CD4-positive, alpha-beta T cell (primary cell): ENCODE measurements at regions not wholly inside any gene's neighbourhood (a gene's known extent, or its start where the extent isn't known, plus 50 kb on each side); places are given as distances from the start of the nearest gene placed in this dataset.

Experiments
- ATAC-seq: fragments of 200-7000 bp; cut with Tn5 transposase; one replicate; pipeline ENCODE4 v1.10.0; 2022; ENCODE audit warnings: mild to moderate bottlenecking; ENCODE audit not compliant: poor library complexity
- CTCF ChIA-PET: fragments of 350-600 bp; sonication (Branson Sonifier 250); formaldehyde crosslinking; loops from one replicate; lab custom pipeline; 2021; ENCODE audit warnings: antibody characterized with exemption, inconsistent platforms; lab: Charles Lee
- POLR2A ChIA-PET: fragments of 350-600 bp; sonication (Branson Sonifier 250); formaldehyde crosslinking; loops from one replicate; lab custom pipeline; 2021; ENCODE audit warnings: antibody characterized with exemption, inconsistent platforms; lab: Charles Lee
- DNase-seq, 14 experiments: peaks; one replicate each; pipeline ENCODE4 v3.0.0-alpha.2; 2013 to 2020; ENCODE audit warnings: mixed read lengths in 2 of 14
- H3K27ac ChIP-seq, 2 donors: one replicate each; pipeline versions ENCODE4 v1.5.1 to v1.7.0; 2013; ENCODE audit warnings: low read length in 2 of 2, low read depth in 1 of 2, mild to moderate bottlenecking in 1 of 2
- H3K27me3 ChIP-seq, 2 experiments: 1 replicate in 1 of 2; 2 replicates in 1 of 2; pipeline versions ENCODE4 v1.6.1 to v1.7.0; 2013; ENCODE audit warnings: low read length in 2 of 2, control low read depth in 1 of 2, mild to moderate bottlenecking in 1 of 2, moderate library complexity in 1 of 2; ENCODE audit not compliant: insufficient read depth in 2 of 2, control insufficient read depth in 1 of 2
- H3K36me3 ChIP-seq: one replicate; pipeline ENCODE4 v1.6.1; 2013; ENCODE audit warnings: low read length, control low read depth; ENCODE audit not compliant: insufficient read depth
- H3K4me1 ChIP-seq: one replicate; pipeline ENCODE4 v1.6.1; 2013; ENCODE audit warnings: low read length, control low read depth; ENCODE audit not compliant: insufficient read depth
- H3K4me3 ChIP-seq: one replicate; pipeline ENCODE4 v1.5.1; 2013; ENCODE audit warnings: mild to moderate bottlenecking, low read length, moderate library complexity
- H3K9me3 ChIP-seq, 2 experiments: 1 replicate in 1 of 2; 2 replicates in 1 of 2; pipeline versions ENCODE4 v1.6.1 to v1.7.0; 2013; ENCODE audit warnings: low read length in 2 of 2, mild to moderate bottlenecking in 2 of 2, control low read depth in 1 of 2, moderate library complexity in 1 of 2; ENCODE audit not compliant: control insufficient read depth in 1 of 2, insufficient read depth in 1 of 2
- H3K27ac Mint-ChIP-seq: one replicate; pipeline ENCODE4 v1.8.0; 2020; ENCODE audit warnings: mixed read lengths
- H3K27me3 Mint-ChIP-seq: one replicate; pipeline ENCODE4 v1.8.0; 2021; ENCODE audit warnings: mixed read lengths
- H3K36me3 Mint-ChIP-seq: one replicate; pipeline ENCODE4 v1.8.0; 2021; ENCODE audit warnings: low read depth, mixed read lengths
- H3K4me1 Mint-ChIP-seq: one replicate; pipeline ENCODE4 v1.8.0; 2021; ENCODE audit warnings: low read depth, mixed read lengths
- H3K4me3 Mint-ChIP-seq: one replicate; pipeline ENCODE4 v1.8.0; 2020; ENCODE audit warnings: mild to moderate bottlenecking, mixed read lengths
- H3K9me3 Mint-ChIP-seq: one replicate; pipeline ENCODE4 v1.8.0; 2020; ENCODE audit warnings: mixed read lengths
- intact Hi-C, 2 experiments: fragments of 100-400 bp; cut with DNase I in 1 of 2; cut with micrococcal nuclease in 1 of 2; formaldehyde crosslinking; loops; one replicate each; pipeline versions ENCODE4 v1.15.1 to v1.9.0; 2023 to 2025; cut with DNase I, micrococcal nuclease
- TF ChIP-seq, protein P1 (sequence below): fragments of 200-600 bp; IDR thresholded peaks from one replicate; pipeline ENCODE4 v1.8.0; 2022; ENCODE audit warnings: antibody characterized with exemption, mild to moderate bottlenecking

DNA sequence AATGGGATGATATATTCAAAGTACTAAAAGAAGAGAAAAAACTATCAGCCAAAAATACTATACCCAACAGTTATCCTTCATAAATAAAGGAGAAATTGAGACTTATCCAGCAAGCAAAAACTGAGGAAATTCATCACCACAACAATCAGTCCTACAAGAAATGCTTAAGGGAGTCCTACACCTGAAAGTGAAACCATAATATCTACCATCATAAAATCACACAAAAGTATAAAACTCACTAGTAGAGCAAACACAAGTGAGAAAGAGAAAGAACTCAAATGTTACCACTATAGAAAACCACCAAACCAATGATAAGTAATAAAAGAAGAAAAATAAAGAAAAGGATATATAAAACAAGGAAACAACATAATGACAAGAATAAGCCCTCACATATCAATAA lies 103.6 kb upstream of the NEO1 start:
- Mint-ChIP-seq H3K27ac (no peak overlapping the region), H3K4me3 (no peak overlapping the region), H3K36me3 (no peaks in the 10 kb centered on the region), H3K27me3 (peaks cover 16% of the 10 kb centered on the region), H3K9me3 (peaks cover 9% of the 10 kb centered on the region), H3K4me1 (no peaks in the 10 kb centered on the region)
- TF ChIP-seq, protein P1, sequence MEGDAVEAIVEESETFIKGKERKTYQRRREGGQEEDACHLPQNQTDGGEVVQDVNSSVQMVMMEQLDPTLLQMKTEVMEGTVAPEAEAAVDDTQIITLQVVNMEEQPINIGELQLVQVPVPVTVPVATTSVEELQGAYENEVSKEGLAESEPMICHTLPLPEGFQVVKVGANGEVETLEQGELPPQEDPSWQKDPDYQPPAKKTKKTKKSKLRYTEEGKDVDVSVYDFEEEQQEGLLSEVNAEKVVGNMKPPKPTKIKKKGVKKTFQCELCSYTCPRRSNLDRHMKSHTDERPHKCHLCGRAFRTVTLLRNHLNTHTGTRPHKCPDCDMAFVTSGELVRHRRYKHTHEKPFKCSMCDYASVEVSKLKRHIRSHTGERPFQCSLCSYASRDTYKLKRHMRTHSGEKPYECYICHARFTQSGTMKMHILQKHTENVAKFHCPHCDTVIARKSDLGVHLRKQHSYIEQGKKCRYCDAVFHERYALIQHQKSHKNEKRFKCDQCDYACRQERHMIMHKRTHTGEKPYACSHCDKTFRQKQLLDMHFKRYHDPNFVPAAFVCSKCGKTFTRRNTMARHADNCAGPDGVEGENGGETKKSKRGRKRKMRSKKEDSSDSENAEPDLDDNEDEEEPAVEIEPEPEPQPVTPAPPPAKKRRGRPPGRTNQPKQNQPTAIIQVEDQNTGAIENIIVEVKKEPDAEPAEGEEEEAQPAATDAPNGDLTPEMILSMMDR, result no peak
- POLR2A ChIA-PET, result no interaction called here
- Histone ChIP-seq H3K9me3 (peaks cover 10 to 13% of the 10 kb centered on the region in 2 experiments), H3K27ac (no peak overlapping the region), H3K27me3 (no peaks in the 10 kb centered on the region), H3K36me3 (no peaks in the 10 kb centered on the region), H3K4me1 (no peaks in the 10 kb centered on the region), H3K4me3 (no peak overlapping the region)
- no peak for ATAC-seq
- CTCF ChIA-PET, result no interaction called here
- DNase-seq, result no peak
- intact Hi-C loops, result no loop called here

DNA sequence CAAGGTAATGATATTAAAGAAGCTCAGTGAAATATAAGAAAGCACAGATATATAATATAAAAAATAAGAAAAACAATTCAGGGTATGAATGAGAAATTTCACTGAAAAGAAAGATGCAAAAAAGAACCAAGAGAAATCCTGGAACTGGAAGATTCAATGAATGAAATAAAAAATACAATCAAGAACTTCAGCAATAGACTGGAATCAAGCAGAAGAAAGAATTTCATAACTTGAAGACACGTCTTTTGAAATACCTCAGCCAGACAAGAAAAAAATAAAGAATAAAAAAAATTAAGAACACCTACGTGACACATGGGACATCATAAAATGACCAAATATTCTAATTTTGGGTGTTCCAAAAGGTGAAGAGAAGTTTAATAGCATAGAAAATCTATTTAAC lies 104.6 kb upstream of the NEO1 start:
- H3K4me1 Mint-ChIP-seq, result no peaks in the 10 kb centered on the region
- CTCF ChIA-PET, result no interaction called here
- Histone ChIP-seq H3K4me1 (no peaks in the 10 kb centered on the region), H3K4me3 (no peak overlapping the region), H3K9me3 (peaks cover 10 to 13% of the 10 kb centered on the region in 2 experiments), H3K36me3 (no peaks in the 10 kb centered on the region), H3K27me3 (no peaks in the 10 kb centered on the region), H3K27ac (no peak overlapping the region)
- ATAC-seq (no peak), DNase-seq (no peak)
- H3K9me3 Mint-ChIP-seq, result peaks cover 9% of the 10 kb centered on the region
- no peaks in the 10 kb centered on the region for H3K36me3 Mint-ChIP-seq
- intact Hi-C loops, result no loop called here
- POLR2A ChIA-PET, result no interaction called here
- no peak overlapping the region for H3K27ac Mint-ChIP-seq
- TF ChIP-seq, protein P1, result no peak
- H3K27me3 Mint-ChIP-seq, result peaks cover 22% of the 10 kb centered on the region
- no peak overlapping the region for H3K4me3 Mint-ChIP-seq

DNA sequence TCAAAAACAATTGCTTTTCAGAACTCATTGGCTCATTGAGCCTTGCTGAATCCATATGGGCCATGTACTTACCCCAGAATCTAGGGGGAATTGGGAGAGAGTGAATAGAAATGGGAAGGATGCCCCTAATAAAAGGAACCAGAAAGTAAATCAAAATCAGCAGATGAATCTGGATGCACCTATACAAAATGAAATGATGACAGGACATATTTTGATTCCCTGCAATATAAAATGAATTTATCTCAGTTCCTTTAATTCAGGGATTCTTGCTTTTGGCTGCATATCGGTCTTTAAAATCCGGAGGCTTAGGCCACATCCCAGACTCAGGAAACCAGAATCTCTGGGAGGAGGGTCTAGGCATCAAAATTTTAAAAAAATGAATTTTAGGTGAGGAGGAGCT lies 107.7 kb upstream of the NEO1 start:
- intact Hi-C loops, result no loop called here
- no peak overlapping the region for H3K4me3 Mint-ChIP-seq
- Histone ChIP-seq H3K9me3 (peaks cover 10 to 13% of the 10 kb centered on the region in 2 experiments), H3K4me3 (no peak overlapping the region), H3K27me3 (no peaks in the 10 kb centered on the region), H3K36me3 (no peaks in the 10 kb centered on the region), H3K4me1 (no peaks in the 10 kb centered on the region), H3K27ac (no peak overlapping the region)
- TF ChIP-seq, protein P1, result no peak
- CTCF ChIA-PET, result no interaction called here
- no peak for ATAC-seq
- no peak for DNase-seq
- peaks cover 25% of the 10 kb centered on the region for H3K27me3 Mint-ChIP-seq
- POLR2A ChIA-PET, result no interaction called here
- H3K27ac Mint-ChIP-seq, result no peak overlapping the region
- no peaks in the 10 kb centered on the region for H3K4me1 Mint-ChIP-seq
- peaks cover 9% of the 10 kb centered on the region for H3K9me3 Mint-ChIP-seq
- no peaks in the 10 kb centered on the region for H3K36me3 Mint-ChIP-seq
